MM.1S (cell line): ENCODE measurements at regions not wholly inside any gene's neighbourhood (a gene's known extent, or its start where the extent isn't known, plus 50 kb on each side); places are given as distances from the start of the nearest gene placed in this dataset.
A peak's percentile ranks its signal among the peaks of the same experiment; 100 is the strongest.

Source experiments
- DNase-seq: peaks from one replicate; pipeline ENCODE4 v3.0.0-alpha.2; 2015
- H2AFZ ChIP-seq: fragments of 300-600 bp; sonication (generic); 2 replicates; pipeline ENCODE4 v1.6.0; 2016; ENCODE audit warnings: antibody characterized with exemption, low read length
- H3F3A ChIP-seq: fragments of 300-600 bp; sonication (generic); 2 replicates; pipeline ENCODE4 v1.6.1; 2016; ENCODE audit warnings: mild to moderate bottlenecking, antibody characterized with exemption, low read length, moderate library complexity, mixed read lengths; ENCODE audit not compliant: insufficient read depth
- H3K27ac ChIP-seq: fragments of 300-600 bp; sonication (generic); 2 replicates; pipeline ENCODE4 v1.5.1; 2016; ENCODE audit warnings: mild to moderate bottlenecking, low read length
- H3K27me3 ChIP-seq: fragments of 300-600 bp; sonication (generic); replicated peaks from 2 replicates; pipeline ENCODE4 v1.6.0; 2016; ENCODE audit warnings: low read length; ENCODE audit not compliant: insufficient read depth
- H3K36me3 ChIP-seq: fragments of 300-600 bp; sonication (generic); replicated peaks from 2 replicates; pipeline ENCODE4 v1.6.1; 2016; ENCODE audit warnings: mild to moderate bottlenecking, low read length, mixed read lengths; ENCODE audit not compliant: insufficient read depth
- H3K4me1 ChIP-seq: fragments of 300-600 bp; sonication (generic); 2 replicates; pipeline ENCODE4 v1.6.1; 2016; ENCODE audit warnings: low read length, mixed read lengths
- H3K4me2 ChIP-seq: fragments of 300-600 bp; sonication (generic); 2 replicates; pipeline ENCODE4 v1.6.0; 2016; ENCODE audit warnings: low read depth, low read length
- H3K4me3 ChIP-seq: fragments of 300-600 bp; sonication (generic); 2 replicates; pipeline ENCODE4 v1.5.1; 2016; ENCODE audit warnings: low read length, mixed read lengths
- H3K79me2 ChIP-seq: fragments of 300-600 bp; sonication (generic); 2 replicates; pipeline ENCODE4 v1.6.1; 2016; ENCODE audit warnings: mixed run types, low read length, mixed read lengths
- H3K9ac ChIP-seq: fragments of 300-600 bp; sonication (generic); 2 replicates; pipeline ENCODE4 v1.6.1; 2016; ENCODE audit warnings: low read length, mixed read lengths
- H3K9me2 ChIP-seq: fragments of 300-600 bp; sonication (generic); replicated peaks from 2 replicates; pipeline ENCODE4 v1.6.1; 2016; ENCODE audit warnings: mild to moderate bottlenecking, low read length, mixed read lengths; ENCODE audit not compliant: insufficient read depth
- H3K9me3 ChIP-seq: fragments of 300-600 bp; sonication (generic); replicated peaks from 2 replicates; pipeline ENCODE4 v1.6.1; 2016; ENCODE audit warnings: mild to moderate bottlenecking, low read length, mixed read lengths; ENCODE audit not compliant: insufficient read depth
- H4K20me1 ChIP-seq: fragments of 300-600 bp; sonication (generic); 2 replicates; pipeline ENCODE4 v1.6.1; 2016; ENCODE audit warnings: mild to moderate bottlenecking, low read length, moderate library complexity, mixed read lengths; ENCODE audit not compliant: insufficient read depth
- CTCF ChIP-seq: fragments of 300-600 bp; sonication (generic); IDR thresholded peaks from 2 replicates; pipeline ENCODE4 v1.5.1; 2016; ENCODE audit warnings: antibody characterized with exemption, low read length, mixed read lengths
- EZH2 ChIP-seq: fragments of 300-600 bp; sonication (generic); optimal IDR thresholded peaks from 2 replicates; pipeline ENCODE3; 2017; ENCODE audit warnings: low read depth, mild to moderate bottlenecking, antibody characterized with exemption, low read length, mixed read lengths
- EZH2phosphoT487 ChIP-seq: fragments of 300-600 bp; sonication (generic); IDR thresholded peaks from 2 replicates; pipeline ENCODE4 v1.6.1; 2018; ENCODE audit warnings: antibody characterized with exemption, low read length

DNA sequence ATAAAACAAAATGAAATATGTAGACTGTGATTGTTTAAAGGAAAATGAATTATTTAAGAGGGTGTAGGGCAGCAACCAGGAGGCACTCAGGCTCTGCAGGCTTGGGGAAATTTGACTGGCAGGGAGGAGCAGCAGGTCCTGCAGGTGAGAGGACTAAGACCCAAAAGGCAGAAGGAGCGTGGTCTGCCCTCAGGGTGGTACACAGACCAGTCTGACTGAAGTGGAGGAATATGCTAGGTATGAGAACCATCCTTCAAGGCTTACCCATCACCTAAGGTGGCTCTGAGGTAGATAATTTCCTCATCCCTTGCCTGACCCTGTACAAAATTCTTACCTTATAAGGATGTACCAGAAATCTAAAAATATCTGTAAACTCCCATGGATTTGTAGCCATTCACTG lies 261.3 kb upstream of the RASGEF1B start:
- Histone ChIP-seq H3K27me3 (no peaks in the 10 kb centered on the region), H3K4me1 (no peaks in the 10 kb centered on the region), H3K4me3 (no peak overlapping the region), H3K27ac (no peak overlapping the region), H2AFZ (no peak overlapping the region), H4K20me1 (no peaks in the 10 kb centered on the region), H3F3A (no peaks in the 10 kb centered on the region), H3K79me2 (no peaks in the 10 kb centered on the region), H3K9me2 (no peaks in the 10 kb centered on the region), H3K9me3 (no peaks in the 10 kb centered on the region), H3K36me3 (no peaks in the 10 kb centered on the region), H3K4me2 (no peak overlapping the region), H3K9ac (no peak overlapping the region)
- TF ChIP-seq EZH2phosphoT487 (no peak), EZH2 (no peak), CTCF (no peak)
- DNase-seq, result no peak

- H3K27me3 ChIP-seq, result no peaks in the 10 kb centered on the region
- H3K4me3 ChIP-seq, result no peak overlapping the region
- H3K4me1 ChIP-seq, result peaks cover 23% of the 10 kb centered on the region
- peak overlapping the region; percentile 53 for H3K4me2 ChIP-seq
- TF ChIP-seq EZH2phosphoT487 (no peak), CTCF (peak; percentile 24; the same call in 1 of the 2 replicates), EZH2 (no peak)
- no peaks in the 10 kb centered on the region for H3K36me3 ChIP-seq
- H3F3A ChIP-seq, result peaks cover 14% of the 10 kb centered on the region
- H3K9me2 ChIP-seq, result no peaks in the 10 kb centered on the region
- no peaks in the 10 kb centered on the region for H3K9me3 ChIP-seq
- H3K9ac ChIP-seq, result no peak overlapping the region
- peak; percentile 89 for DNase-seq
- no peaks in the 10 kb centered on the region for H3K79me2 ChIP-seq
- no peaks in the 10 kb centered on the region for H4K20me1 ChIP-seq
- no peak overlapping the region; the same call in 1 of the 2 replicates for H2AFZ ChIP-seq
- H3K27ac ChIP-seq, result peak overlapping the region; percentile 47; the same call in 1 of the 2 replicates
These were observed 253.2 kb upstream of the RASGEF1B start for GRCh38 chr4:81724925-81725329.

DNA sequence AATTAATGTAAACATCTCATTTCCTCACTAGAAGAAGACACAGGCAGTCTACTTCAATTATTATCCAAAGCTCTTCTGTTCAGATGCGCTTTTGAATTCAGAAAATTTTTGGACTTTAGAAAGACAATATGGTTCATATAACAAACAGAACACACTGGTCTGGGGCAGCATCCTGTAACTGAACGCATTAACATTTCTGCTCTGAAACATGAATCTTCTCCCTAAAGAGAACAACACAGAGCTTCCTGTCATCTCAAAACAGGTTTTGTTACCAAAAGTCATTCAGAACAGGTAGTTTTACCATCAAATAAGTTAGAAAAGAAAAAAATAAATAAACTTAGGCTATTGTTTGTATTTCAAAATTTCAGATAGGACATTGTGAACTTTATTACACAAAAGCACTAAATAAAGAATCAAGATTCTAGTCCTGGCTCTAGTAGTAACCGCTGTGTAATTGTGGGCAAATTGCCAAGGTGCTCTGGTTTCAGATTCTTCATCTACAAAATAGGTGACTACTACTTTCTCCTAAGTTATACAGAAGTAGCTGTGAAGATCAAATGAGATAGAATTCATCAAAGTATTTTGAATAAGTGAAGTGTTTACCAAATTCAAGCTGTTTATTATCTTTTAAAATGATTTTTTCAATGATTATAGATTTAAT lies 252.3 kb upstream of the RASGEF1B start:
- H3K9me3 ChIP-seq, result no peaks in the 10 kb centered on the region
- peaks cover 14% of the 10 kb centered on the region for H3F3A ChIP-seq
- no peak overlapping the region for H3K9ac ChIP-seq
- peak overlapping the region; percentile 12; the same call in 1 of the 2 replicates for H3K27ac ChIP-seq
- H4K20me1 ChIP-seq, result no peaks in the 10 kb centered on the region
- H3K36me3 ChIP-seq, result no peaks in the 10 kb centered on the region
- no peaks in the 10 kb centered on the region for H3K9me2 ChIP-seq
- no peaks in the 10 kb centered on the region for H3K79me2 ChIP-seq
- H3K4me1 ChIP-seq, result peaks cover 23% of the 10 kb centered on the region
- TF ChIP-seq EZH2 (no peak), EZH2phosphoT487 (no peak), CTCF (no peak)
- DNase-seq, result peak; percentile 74
- no peaks in the 10 kb centered on the region for H3K27me3 ChIP-seq
- no peak overlapping the region for H3K4me3 ChIP-seq
- H2AFZ ChIP-seq, result no peak overlapping the region
- peak overlapping the region; percentile 53 for H3K4me2 ChIP-seq
